ENCODE measurements at regions not wholly inside any gene's neighbourhood (a gene's known extent, or its start where the extent isn't known, plus 50 kb on each side); places are given as distances from the start of the nearest gene placed in this dataset.

- FAIRE-seq: no peak
Measured at GRCh38 chr3:5531741-5532290, 344.3 kb downstream of the EDEM1 start.

GRCh38 chr3:5540532-5540931 is 353.0 kb downstream of the EDEM1 start:
- DNase-seq (ENCODE audit: low spot score) (no peak), FAIRE-seq (peak; percentile 96)

More at GRCh38 chr3:5531741-5532290, 344.3 kb downstream of the EDEM1 start:
- no peak for DNase-seq (ENCODE audit: low spot score)

- no peak for FAIRE-seq
- DNase-seq (ENCODE audit: low spot score): no peak
Measured at GRCh38 chr3:5542472-5542871, 355.0 kb downstream of the EDEM1 start.

GRCh38 chr3:5543047-5543446 is 355.5 kb downstream of the EDEM1 start:
- no peak for FAIRE-seq
- no peak for DNase-seq (ENCODE audit: low spot score)

- DNase-seq (ENCODE audit: low spot score): no peak
Measured at GRCh38 chr3:5545719-5546118, 358.2 kb downstream of the EDEM1 start.

GRCh38 chr3:5553203-5553602 is 365.7 kb downstream of the EDEM1 start:
- FAIRE-seq: no peak

More at GRCh38 chr3:5545719-5546118, 358.2 kb downstream of the EDEM1 start:
- no peak for FAIRE-seq

GRCh38 chr3:5554245-5554747 is 366.8 kb downstream of the EDEM1 start:
- FAIRE-seq (no peak), DNase-seq (ENCODE audit: low spot score) (no peak)

More at GRCh38 chr3:5553203-5553602, 365.7 kb downstream of the EDEM1 start:
- no peak for DNase-seq (ENCODE audit: low spot score)

GRCh38 chr3:5560199-5560598 is 372.7 kb downstream of the EDEM1 start:
- DNase-seq (ENCODE audit: low spot score) (no peak), FAIRE-seq (no peak)

GRCh38 chr3:5563537-5564277 is 376.2 kb downstream of the EDEM1 start:
- FAIRE-seq (no peak), DNase-seq (ENCODE audit: low spot score) (no peak)

- no peak for DNase-seq (ENCODE audit: low spot score)
- no peak for FAIRE-seq
Measured at GRCh38 chr3:5564278-5564666, 376.8 kb downstream of the EDEM1 start.

- DNase-seq (ENCODE audit: low spot score): peak; percentile 17
- FAIRE-seq: no peak
Measured at GRCh38 chr3:5565026-5565425, 377.5 kb downstream of the EDEM1 start.

- no peak for DNase-seq (ENCODE audit: low spot score)
- no peak for FAIRE-seq
Measured at GRCh38 chr3:5567113-5567512, 379.6 kb downstream of the EDEM1 start.

- no peak for FAIRE-seq
- DNase-seq (ENCODE audit: low spot score): no peak
Measured at GRCh38 chr3:5568451-5568850, 380.9 kb downstream of the EDEM1 start.

- DNase-seq (ENCODE audit: low spot score) (no peak), FAIRE-seq (no peak)
Measured at GRCh38 chr3:5569152-5569551, 381.6 kb downstream of the EDEM1 start.

- DNase-seq (ENCODE audit: low spot score) (no peak), FAIRE-seq (no peak)
Measured at GRCh38 chr3:5572168-5572567, 384.7 kb downstream of the EDEM1 start.

- DNase-seq (ENCODE audit: low spot score): no peak
- no peak for FAIRE-seq
Measured at GRCh38 chr3:5576277-5577011, 388.9 kb downstream of the EDEM1 start.

GRCh38 chr3:5579139-5579602 is 391.7 kb downstream of the EDEM1 start:
- DNase-seq (ENCODE audit: low spot score) (no peak), FAIRE-seq (no peak)

- DNase-seq (ENCODE audit: low spot score): no peak
- FAIRE-seq: no peak
Measured at GRCh38 chr3:5579946-5580345, 392.4 kb downstream of the EDEM1 start.

- FAIRE-seq: no peak
- DNase-seq (ENCODE audit: low spot score): no peak
Measured at GRCh38 chr3:5580826-5581225, 393.3 kb downstream of the EDEM1 start.

- FAIRE-seq: no peak
- no peak for DNase-seq (ENCODE audit: low spot score)
Measured at GRCh38 chr3:5581743-5582142, 394.2 kb downstream of the EDEM1 start.

- no peak for FAIRE-seq
- peak; percentile 13 for DNase-seq (ENCODE audit: low spot score)
Measured at GRCh38 chr3:5583920-5584319, 396.4 kb downstream of the EDEM1 start.

- DNase-seq (ENCODE audit: low spot score) (no peak), FAIRE-seq (peak; percentile 50)
Measured at GRCh38 chr3:5585085-5585484, 397.6 kb downstream of the EDEM1 start.

Measured in urothelium cell line (cell line).